Smooth muscle cell (in vitro differentiated cells): ENCODE measurements at regions not wholly inside any gene's neighbourhood (a gene's known extent, or its start where the extent isn't known, plus 50 kb on each side); places are given as distances from the start of the nearest gene placed in this dataset.

Experiments used
- DNase-seq: peaks from one replicate; lab custom pipeline; 2025; ENCODE audit not compliant: unreplicated experiment; lab: John Stamatoyannopoulos, UW
- H2AFZ ChIP-seq: fragments of 200-600 bp; sonication (generic); 2 replicates; pipeline ENCODE4 v1.6.0; 2016; ENCODE audit warnings: antibody characterized with exemption, low read depth, mild to moderate bottlenecking
- H3F3A ChIP-seq: fragments of 200-600 bp; sonication (generic); 2 replicates; pipeline ENCODE4 v1.6.0; 2017; ENCODE audit warnings: antibody characterized with exemption, low read depth
- H3K27ac ChIP-seq: fragments of 200-600 bp; sonication (generic); 2 replicates; pipeline ENCODE4 v1.5.1; 2016; ENCODE audit warnings: low read depth, mild to moderate bottlenecking
- H3K27me3 ChIP-seq: fragments of 200-600 bp; sonication (generic); 2 replicates; pipeline ENCODE4 v1.6.1; 2016; ENCODE audit warnings: low read depth, mild to moderate bottlenecking
- H3K36me3 ChIP-seq: fragments of 200-600 bp; sonication (generic); 2 replicates; pipeline ENCODE4 v1.5.1; 2016; ENCODE audit warnings: low read depth
- H3K4me1 ChIP-seq: fragments of 200-600 bp; sonication (generic); 2 replicates; pipeline ENCODE4 v1.5.1; 2016; ENCODE audit warnings: low read depth
- H3K4me2 ChIP-seq: fragments of 200-600 bp; sonication (generic); 2 replicates; pipeline ENCODE4 v1.6.0; 2016; ENCODE audit warnings: mild to moderate bottlenecking
- H3K4me3 ChIP-seq: fragments of 200-600 bp; sonication (generic); 2 replicates; pipeline ENCODE4 v1.5.1; 2016; ENCODE audit warnings: mild to moderate bottlenecking
- H3K79me2 ChIP-seq: fragments of 200-600 bp; sonication (generic); 2 replicates; pipeline ENCODE4 v1.6.0; 2016; ENCODE audit warnings: low read depth, mild to moderate bottlenecking
- H3K9ac ChIP-seq: fragments of 200-600 bp; sonication (generic); 2 replicates; pipeline ENCODE4 v1.6.0; 2016; ENCODE audit warnings: low read depth
- H3K9me3 ChIP-seq: fragments of 200-600 bp; sonication (generic); replicated peaks from 2 replicates; pipeline ENCODE4 v1.5.1; 2016; ENCODE audit warnings: low read depth
- H4K20me1 ChIP-seq: fragments of 200-600 bp; sonication (generic); 2 replicates; pipeline ENCODE4 v1.6.0; 2016; ENCODE audit warnings: low read depth
- WGBS: methylation state at CpG from one replicate; pipeline ENCODE4 v1.1.7; 2016; ENCODE audit warnings: low lambda C conversion rate; 5-methylcytosine and 5-hydroxymethylcytosine counted together
- TF ChIP-seq, protein P1 (sequence below): fragments of 200-600 bp; sonication (generic); IDR thresholded peaks from 2 replicates; pipeline ENCODE4 v1.5.1; 2017; ENCODE audit warnings: borderline replicate concordance, mild to moderate bottlenecking, antibody characterized with exemption; ENCODE audit not compliant: insufficient read depth, poor library complexity, severe bottlenecking

DNA sequence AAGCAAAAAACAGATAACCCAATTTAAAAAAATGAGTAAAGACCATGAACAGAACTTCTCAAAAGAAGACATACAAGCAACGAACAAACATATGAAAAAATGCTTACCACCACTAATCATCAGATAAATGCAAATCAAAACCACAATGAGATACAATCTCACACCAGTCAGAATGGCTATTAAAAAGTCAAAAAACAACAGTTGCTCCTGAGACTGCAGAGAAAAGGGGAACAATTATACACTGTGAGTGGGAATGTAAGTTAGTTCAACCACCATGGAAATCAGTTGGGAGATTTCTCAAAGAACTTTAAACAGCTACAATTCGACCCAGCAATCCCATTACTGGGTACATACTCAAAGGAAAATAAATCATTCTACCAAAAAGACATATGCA lies 131.6 kb downstream of the PTGER3 start:
- Histone ChIP-seq H3K79me2 (no peaks in the 10 kb centered on the region), H3K4me2 (no peak overlapping the region), H2AFZ (no peak overlapping the region), H3K9me3 (no peaks in the 10 kb centered on the region), H3K27me3 (no peaks in the 10 kb centered on the region), H3K4me1 (no peaks in the 10 kb centered on the region), H3K36me3 (no peaks in the 10 kb centered on the region), H3K27ac (no peak overlapping the region), H3K9ac (no peak overlapping the region), H4K20me1 (no peaks in the 10 kb centered on the region), H3K4me3 (no peak overlapping the region), H3F3A (no peaks in the 10 kb centered on the region)
- 65% methylated on average over 2 of the region's 2 CpGs for WGBS
- TF ChIP-seq, protein P1, sequence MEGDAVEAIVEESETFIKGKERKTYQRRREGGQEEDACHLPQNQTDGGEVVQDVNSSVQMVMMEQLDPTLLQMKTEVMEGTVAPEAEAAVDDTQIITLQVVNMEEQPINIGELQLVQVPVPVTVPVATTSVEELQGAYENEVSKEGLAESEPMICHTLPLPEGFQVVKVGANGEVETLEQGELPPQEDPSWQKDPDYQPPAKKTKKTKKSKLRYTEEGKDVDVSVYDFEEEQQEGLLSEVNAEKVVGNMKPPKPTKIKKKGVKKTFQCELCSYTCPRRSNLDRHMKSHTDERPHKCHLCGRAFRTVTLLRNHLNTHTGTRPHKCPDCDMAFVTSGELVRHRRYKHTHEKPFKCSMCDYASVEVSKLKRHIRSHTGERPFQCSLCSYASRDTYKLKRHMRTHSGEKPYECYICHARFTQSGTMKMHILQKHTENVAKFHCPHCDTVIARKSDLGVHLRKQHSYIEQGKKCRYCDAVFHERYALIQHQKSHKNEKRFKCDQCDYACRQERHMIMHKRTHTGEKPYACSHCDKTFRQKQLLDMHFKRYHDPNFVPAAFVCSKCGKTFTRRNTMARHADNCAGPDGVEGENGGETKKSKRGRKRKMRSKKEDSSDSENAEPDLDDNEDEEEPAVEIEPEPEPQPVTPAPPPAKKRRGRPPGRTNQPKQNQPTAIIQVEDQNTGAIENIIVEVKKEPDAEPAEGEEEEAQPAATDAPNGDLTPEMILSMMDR: no peak
- DNase-seq: no peak

DNA sequence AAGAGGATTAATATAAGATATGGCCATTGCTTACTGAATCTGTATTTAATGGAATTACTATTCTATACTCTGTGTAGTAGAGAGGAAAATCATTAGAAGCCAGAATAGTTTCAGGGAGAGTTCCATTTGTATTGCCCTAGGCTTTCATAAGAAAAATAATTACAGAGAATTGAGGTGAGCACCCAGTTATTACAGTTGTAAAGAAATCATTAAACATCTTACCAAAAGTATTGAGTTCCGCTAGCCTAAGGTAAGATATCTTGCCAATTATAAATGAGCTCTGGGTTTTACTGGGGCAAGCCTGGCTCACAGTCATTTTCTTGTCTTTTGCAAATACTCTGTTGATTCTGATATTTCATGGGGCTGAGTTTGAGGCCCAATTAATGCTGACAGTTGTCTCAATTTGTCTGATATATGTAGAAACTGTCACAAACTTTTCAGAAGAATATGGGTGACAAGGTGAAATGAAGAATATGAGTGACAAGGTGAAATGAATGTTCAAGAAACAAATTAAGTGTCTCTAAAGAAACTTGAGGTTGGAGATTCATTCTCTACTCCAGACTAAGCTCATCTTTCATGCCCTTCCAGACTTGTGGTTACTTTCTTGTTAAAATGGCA lies 127.8 kb downstream of the PTGER3 start:
- Histone ChIP-seq H3K36me3 (no peaks in the 10 kb centered on the region), H3K4me1 (no peaks in the 10 kb centered on the region), H2AFZ (no peak overlapping the region), H3K79me2 (no peaks in the 10 kb centered on the region), H3K9me3 (peaks cover 11% of the 10 kb centered on the region), H3K27me3 (no peaks in the 10 kb centered on the region), H3F3A (no peaks in the 10 kb centered on the region), H3K9ac (no peak overlapping the region), H3K4me3 (no peak overlapping the region), H3K27ac (no peak overlapping the region), H4K20me1 (no peaks in the 10 kb centered on the region), H3K4me2 (no peak overlapping the region)
- TF ChIP-seq, protein P1: no peak
- WGBS: 85% methylated on average over 1 of the region's 1 CpG
- no peak for DNase-seq
